ENCODE measurements at regions not wholly inside any gene's neighbourhood (a gene's known extent, or its start where the extent isn't known, plus 50 kb on each side); places are given as distances from the start of the nearest gene placed in this dataset.

DNA sequence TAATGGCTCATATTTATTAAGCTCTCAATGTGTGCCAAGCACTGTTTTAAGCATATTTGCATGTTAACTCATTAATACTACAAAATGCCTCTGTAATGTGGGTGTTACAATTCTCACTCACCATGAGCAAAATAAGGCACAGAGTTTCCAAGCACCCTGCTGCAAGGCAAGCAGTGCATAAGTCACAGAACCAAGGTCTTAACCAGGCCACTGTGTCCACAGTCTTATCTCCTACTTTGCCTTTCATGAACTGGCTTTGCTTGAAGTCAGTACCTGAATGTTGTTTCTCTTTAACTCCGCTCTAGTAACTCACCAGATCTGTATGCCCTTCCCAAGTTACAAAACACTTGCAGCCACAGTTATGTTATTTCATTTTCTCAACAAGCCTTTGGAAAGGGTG, 1372.7 kb downstream of the AACS start:
- H2BK12ac ChIP-seq (ENCODE audit: low read length), result no peak overlapping the region
- H3K4me1 ChIP-seq (ENCODE audit: control insufficient read depth in 2 of 2, insufficient read depth in 1 of 2, low read depth in 1 of 2, low read length in 2 of 2), result peaks cover 0 to 3% of the 10 kb centered on the region in 2 donors
- H3K36me3 ChIP-seq (replicated peaks in 1 of 2; ENCODE audit: control insufficient read depth in 2 of 2, insufficient read depth in 2 of 2, low read length in 2 of 2), result no peaks in the 10 kb centered on the region
- H3K4ac ChIP-seq (ENCODE audit: low read length), result no peak overlapping the region
- DNase-seq (ENCODE audit: low spot score), result no peak
- no peak overlapping the region for H2BK120ac ChIP-seq (ENCODE audit: low read depth, low read length)
- no peak overlapping the region for H4K8ac ChIP-seq (ENCODE audit: low read depth, low read length)
- no peak overlapping the region for H3K4me2 ChIP-seq (ENCODE audit: insufficient read depth, low read length, poor library complexity, severe bottlenecking)
- H3K27me3 ChIP-seq (ENCODE audit: control insufficient read depth in 3 of 3, insufficient read depth in 3 of 3, low read depth in 1 of 3, low read length in 3 of 3), result no peaks in the 10 kb centered on the region
- H3K18ac ChIP-seq (ENCODE audit: low read length), result no peak overlapping the region
- H2BK5ac ChIP-seq (ENCODE audit: low read length), result no peak overlapping the region
- H3K9me3 ChIP-seq (replicated peaks in 1 of 2; ENCODE audit: control insufficient read depth in 2 of 2, insufficient read depth in 1 of 2, low read depth in 1 of 2, low read length in 2 of 2), result peaks cover 0 to 1% of the 10 kb centered on the region in 2 donors
- no peaks in the 10 kb centered on the region for H3K79me1 ChIP-seq (ENCODE audit: low read depth, low read length)
- no peak overlapping the region for H3K27ac ChIP-seq (replicated peaks; ENCODE audit: low read length)
- no peak overlapping the region for H2AFZ ChIP-seq (ENCODE audit: low read length)
- no peak overlapping the region for H3K14ac ChIP-seq (ENCODE audit: low read length)
- H3K9ac ChIP-seq (ENCODE audit: low read depth, low read length, poor library complexity), result no peak overlapping the region
- no peak overlapping the region for H2AK5ac ChIP-seq (ENCODE audit: low read depth, low read length)
- H4K91ac ChIP-seq (ENCODE audit: low read depth, low read length, poor library complexity), result no peak overlapping the region
- H3K23ac ChIP-seq (ENCODE audit: low read depth, low read length, poor library complexity), result no peak overlapping the region
- no CpG with 5 or more reads among the region's 1 CpG for WGBS, 2 donors (ENCODE audit: extremely low coverage in 2 of 2, insufficient read length in 2 of 2, insufficient replicate concordance in 1 of 2)
- no peak overlapping the region for H2BK15ac ChIP-seq (ENCODE audit: low read length)
- no peak overlapping the region for H3K4me3 ChIP-seq (ENCODE audit: low read length in 2 of 2)

DNA sequence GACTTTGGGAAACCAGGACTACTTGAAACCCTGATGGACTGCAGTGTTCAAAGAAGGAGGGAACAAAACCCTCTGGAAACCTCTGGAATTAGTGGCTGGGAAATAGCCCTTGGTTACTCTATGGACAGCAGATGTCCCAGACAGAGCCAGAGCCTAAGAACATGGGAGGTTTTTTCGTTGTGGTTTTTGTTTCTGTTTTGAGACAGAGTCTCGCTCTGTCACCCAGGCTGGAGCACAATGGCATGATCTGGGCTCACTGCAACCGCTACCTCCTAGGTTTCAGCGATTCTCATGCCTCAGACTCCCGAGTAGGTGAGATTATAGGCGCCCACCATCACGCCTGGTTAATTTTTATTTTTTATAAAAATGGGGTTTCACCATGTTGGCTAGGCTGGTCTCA, 1378.7 kb downstream of the AACS start:
- H3K9me3 ChIP-seq (replicated peaks in 1 of 2; ENCODE audit: control insufficient read depth in 2 of 2, insufficient read depth in 1 of 2, low read depth in 1 of 2, low read length in 2 of 2), result no peaks in the 10 kb centered on the region
- H3K79me1 ChIP-seq (ENCODE audit: low read depth, low read length), result no peaks in the 10 kb centered on the region
- no peaks in the 10 kb centered on the region for H3K27me3 ChIP-seq (ENCODE audit: control insufficient read depth in 3 of 3, insufficient read depth in 3 of 3, low read depth in 1 of 3, low read length in 3 of 3)
- no CpG with 5 or more reads among the region's 7 CpGs for WGBS, 2 donors (ENCODE audit: extremely low coverage in 2 of 2, insufficient read length in 2 of 2, insufficient replicate concordance in 1 of 2)
- H3K9ac ChIP-seq (ENCODE audit: low read depth, low read length, poor library complexity), result no peak overlapping the region
- H2BK15ac ChIP-seq (ENCODE audit: low read length), result no peak overlapping the region
- no peak overlapping the region for H3K4me3 ChIP-seq (ENCODE audit: low read length in 2 of 2)
- no peak overlapping the region for H3K18ac ChIP-seq (ENCODE audit: low read length)
- no peak overlapping the region for H3K27ac ChIP-seq (replicated peaks; ENCODE audit: low read length)
- H2AFZ ChIP-seq (ENCODE audit: low read length), result no peak overlapping the region
- H3K23ac ChIP-seq (ENCODE audit: low read depth, low read length, poor library complexity), result no peak overlapping the region
- H3K4me1 ChIP-seq (ENCODE audit: control insufficient read depth in 2 of 2, insufficient read depth in 1 of 2, low read depth in 1 of 2, low read length in 2 of 2), result no peaks in the 10 kb centered on the region
- no peak overlapping the region for H4K91ac ChIP-seq (ENCODE audit: low read depth, low read length, poor library complexity)
- no peak overlapping the region for H2AK5ac ChIP-seq (ENCODE audit: low read depth, low read length)
- H3K36me3 ChIP-seq (replicated peaks in 1 of 2; ENCODE audit: control insufficient read depth in 2 of 2, insufficient read depth in 2 of 2, low read length in 2 of 2), result no peaks in the 10 kb centered on the region
- DNase-seq (ENCODE audit: low spot score), result no peak
- no peak overlapping the region for H3K14ac ChIP-seq (ENCODE audit: low read length)
- H3K4ac ChIP-seq (ENCODE audit: low read length), result no peak overlapping the region
- no peak overlapping the region for H3K4me2 ChIP-seq (ENCODE audit: insufficient read depth, low read length, poor library complexity, severe bottlenecking)
- H2BK12ac ChIP-seq (ENCODE audit: low read length), result no peak overlapping the region
- no peak overlapping the region for H2BK120ac ChIP-seq (ENCODE audit: low read depth, low read length)
- no peak overlapping the region for H4K8ac ChIP-seq (ENCODE audit: low read depth, low read length)
- no peak overlapping the region for H2BK5ac ChIP-seq (ENCODE audit: low read length)

DNA sequence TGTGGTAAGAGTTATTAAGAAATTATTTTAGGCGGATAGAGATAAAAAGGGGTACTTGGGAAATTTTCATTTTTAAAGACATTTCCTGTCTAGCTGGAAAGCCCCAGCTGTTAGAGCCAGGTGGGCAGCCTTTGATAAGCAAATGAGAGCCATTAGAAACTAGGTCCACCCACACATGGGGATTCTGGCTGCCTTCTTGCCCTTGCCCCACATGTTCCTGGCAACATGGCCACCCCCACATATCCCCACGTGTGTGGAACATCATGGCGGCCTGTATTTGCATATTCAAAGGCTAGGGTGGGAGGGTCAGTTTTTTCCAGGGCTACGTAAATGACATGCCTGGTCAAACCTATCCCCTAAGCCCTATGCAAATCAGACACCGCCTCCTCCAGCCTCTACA, 1382.1 kb downstream of the AACS start:
- Histone ChIP-seq H2BK5ac (ENCODE audit: low read length) (no peak overlapping the region), H3K9me3 (replicated peaks in 1 of 2; ENCODE audit: control insufficient read depth in 2 of 2, insufficient read depth in 1 of 2, low read depth in 1 of 2, low read length in 2 of 2) (no peaks in the 10 kb centered on the region), H3K9ac (ENCODE audit: low read depth, low read length, poor library complexity) (no peak overlapping the region), H2BK12ac (ENCODE audit: low read length) (no peak overlapping the region), H2AFZ (ENCODE audit: low read length) (no peak overlapping the region), H3K36me3 (replicated peaks in 1 of 2; ENCODE audit: control insufficient read depth in 2 of 2, insufficient read depth in 2 of 2, low read length in 2 of 2) (no peaks in the 10 kb centered on the region), H3K23ac (ENCODE audit: low read depth, low read length, poor library complexity) (no peak overlapping the region), H3K14ac (ENCODE audit: low read length) (no peak overlapping the region), H4K8ac (ENCODE audit: low read depth, low read length) (no peak overlapping the region), H2AK5ac (ENCODE audit: low read depth, low read length) (no peak overlapping the region), H3K79me1 (ENCODE audit: low read depth, low read length) (no peaks in the 10 kb centered on the region), H3K4me2 (ENCODE audit: insufficient read depth, low read length, poor library complexity, severe bottlenecking) (no peak overlapping the region), H3K27ac (replicated peaks; ENCODE audit: low read length) (no peak overlapping the region), H3K4me3 (ENCODE audit: low read length in 2 of 2) (no peak overlapping the region), H3K4ac (ENCODE audit: low read length) (no peak overlapping the region), H4K91ac (ENCODE audit: low read depth, low read length, poor library complexity) (no peak overlapping the region), H3K4me1 (ENCODE audit: control insufficient read depth in 2 of 2, insufficient read depth in 1 of 2, low read depth in 1 of 2, low read length in 2 of 2) (no peaks in the 10 kb centered on the region), H2BK120ac (ENCODE audit: low read depth, low read length) (no peak overlapping the region), H3K27me3 (ENCODE audit: control insufficient read depth in 3 of 3, insufficient read depth in 3 of 3, low read depth in 1 of 3, low read length in 3 of 3) (no peaks in the 10 kb centered on the region), H3K18ac (ENCODE audit: low read length) (no peak overlapping the region), H2BK15ac (ENCODE audit: low read length) (no peak overlapping the region)
- 100% methylated on average over 1 of the region's 5 CpGs for WGBS, 2 donors (ENCODE audit: extremely low coverage in 2 of 2, insufficient read length in 2 of 2, insufficient replicate concordance in 1 of 2)
- DNase-seq (ENCODE audit: low spot score), result no peak

DNA sequence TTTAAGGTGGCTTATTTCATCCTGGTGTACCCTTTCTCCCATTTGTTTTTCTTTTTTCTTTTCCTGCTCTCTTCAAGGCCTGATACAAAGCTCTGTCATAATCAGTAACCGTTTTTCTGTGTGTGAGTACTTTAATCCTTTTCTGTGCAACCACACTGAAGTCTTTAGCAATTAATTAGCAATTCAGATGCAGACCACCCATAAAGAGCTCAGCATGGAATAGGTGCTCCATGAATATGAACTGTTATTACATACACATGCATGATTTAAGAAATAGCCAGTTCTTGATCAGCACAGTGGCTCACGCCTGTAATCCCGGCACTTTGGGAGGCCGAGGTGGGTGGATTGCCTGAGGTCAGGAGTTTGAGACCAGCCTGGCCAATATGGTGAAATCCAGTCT, 1386.6 kb downstream of the AACS start:
- Histone ChIP-seq H2AK5ac (ENCODE audit: low read depth, low read length) (no peak overlapping the region), H3K4me1 (ENCODE audit: control insufficient read depth in 2 of 2, insufficient read depth in 1 of 2, low read depth in 1 of 2, low read length in 2 of 2) (peaks cover 0 to 3% of the 10 kb centered on the region in 2 donors), H3K36me3 (replicated peaks in 1 of 2; ENCODE audit: control insufficient read depth in 2 of 2, insufficient read depth in 2 of 2, low read length in 2 of 2) (no peaks in the 10 kb centered on the region), H3K14ac (ENCODE audit: low read length) (no peak overlapping the region), H3K9me3 (replicated peaks in 1 of 2; ENCODE audit: control insufficient read depth in 2 of 2, insufficient read depth in 1 of 2, low read depth in 1 of 2, low read length in 2 of 2) (no peaks in the 10 kb centered on the region), H3K4me2 (ENCODE audit: insufficient read depth, low read length, poor library complexity, severe bottlenecking) (no peak overlapping the region), H2BK15ac (ENCODE audit: low read length) (no peak overlapping the region), H2BK5ac (ENCODE audit: low read length) (no peak overlapping the region), H4K91ac (ENCODE audit: low read depth, low read length, poor library complexity) (no peak overlapping the region), H2AFZ (ENCODE audit: low read length) (no peak overlapping the region), H3K4ac (ENCODE audit: low read length) (no peak overlapping the region), H3K23ac (ENCODE audit: low read depth, low read length, poor library complexity) (no peak overlapping the region), H3K9ac (ENCODE audit: low read depth, low read length, poor library complexity) (no peak overlapping the region), H3K18ac (ENCODE audit: low read length) (no peak overlapping the region), H3K27me3 (ENCODE audit: control insufficient read depth in 3 of 3, insufficient read depth in 3 of 3, low read depth in 1 of 3, low read length in 3 of 3) (no peaks in the 10 kb centered on the region), H3K79me1 (ENCODE audit: low read depth, low read length) (no peaks in the 10 kb centered on the region), H3K27ac (replicated peaks; ENCODE audit: low read length) (no peak overlapping the region), H2BK120ac (ENCODE audit: low read depth, low read length) (no peak overlapping the region), H2BK12ac (ENCODE audit: low read length) (no peak overlapping the region), H4K8ac (ENCODE audit: low read depth, low read length) (no peak overlapping the region), H3K4me3 (ENCODE audit: low read length in 2 of 2) (no peak overlapping the region)
- DNase-seq (ENCODE audit: low spot score), result no peak
- no CpG with 5 or more reads among the region's 4 CpGs for WGBS, 2 donors (ENCODE audit: extremely low coverage in 2 of 2, insufficient read length in 2 of 2, insufficient replicate concordance in 1 of 2)
